ENCODE measurements at regions not wholly inside any gene's neighbourhood (a gene's known extent, or its start where the extent isn't known, plus 50 kb on each side); places are given as distances from the start of the nearest gene placed in this dataset.
A peak's percentile ranks its signal among the peaks of the same experiment; 100 is the strongest.
"Not testable (repeated sequence)": the region's sequence is repeated elsewhere in the genome, so short reads cannot be mapped to it uniquely, and the experiment has no call there.

DNA sequence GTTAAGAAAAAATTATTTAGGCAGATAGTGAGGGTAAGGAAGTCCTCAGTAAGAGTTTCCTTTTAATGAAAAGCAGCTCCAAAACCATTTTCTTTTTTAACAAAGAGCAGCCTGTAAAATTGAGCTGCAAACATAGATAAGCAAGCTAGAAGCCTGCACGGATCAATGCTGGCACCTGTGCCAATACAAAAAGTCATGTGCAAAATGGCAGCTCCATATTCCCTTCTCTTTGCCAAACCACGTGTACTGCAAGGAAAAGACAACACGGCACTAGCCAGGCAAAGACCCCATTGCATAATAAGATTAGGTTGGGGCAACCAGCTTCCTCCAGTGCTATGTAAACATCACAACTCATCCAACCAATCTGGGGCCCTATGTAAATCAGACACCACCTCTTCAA is 268.4 kb upstream of the INTU start:
- intact Hi-C loops (cut with DNase I), result no loop called here

GRCh38 chr4:127364911-127365310 is 267.8 kb upstream of the INTU start:
- H3K36me3 ChIP-seq (replicated peaks in 1 of 2), result no peaks in the 10 kb centered on the region
- H3K4me3 ChIP-seq, result no peak overlapping the region
- no peak overlapping the region for H3K27ac ChIP-seq
- H3K4me1 ChIP-seq (replicated peaks in 1 of 2), result no peaks in the 10 kb centered on the region
- intact Hi-C loops (cut with DNase I), result no loop called here
- TF ChIP-seq, protein P1, sequence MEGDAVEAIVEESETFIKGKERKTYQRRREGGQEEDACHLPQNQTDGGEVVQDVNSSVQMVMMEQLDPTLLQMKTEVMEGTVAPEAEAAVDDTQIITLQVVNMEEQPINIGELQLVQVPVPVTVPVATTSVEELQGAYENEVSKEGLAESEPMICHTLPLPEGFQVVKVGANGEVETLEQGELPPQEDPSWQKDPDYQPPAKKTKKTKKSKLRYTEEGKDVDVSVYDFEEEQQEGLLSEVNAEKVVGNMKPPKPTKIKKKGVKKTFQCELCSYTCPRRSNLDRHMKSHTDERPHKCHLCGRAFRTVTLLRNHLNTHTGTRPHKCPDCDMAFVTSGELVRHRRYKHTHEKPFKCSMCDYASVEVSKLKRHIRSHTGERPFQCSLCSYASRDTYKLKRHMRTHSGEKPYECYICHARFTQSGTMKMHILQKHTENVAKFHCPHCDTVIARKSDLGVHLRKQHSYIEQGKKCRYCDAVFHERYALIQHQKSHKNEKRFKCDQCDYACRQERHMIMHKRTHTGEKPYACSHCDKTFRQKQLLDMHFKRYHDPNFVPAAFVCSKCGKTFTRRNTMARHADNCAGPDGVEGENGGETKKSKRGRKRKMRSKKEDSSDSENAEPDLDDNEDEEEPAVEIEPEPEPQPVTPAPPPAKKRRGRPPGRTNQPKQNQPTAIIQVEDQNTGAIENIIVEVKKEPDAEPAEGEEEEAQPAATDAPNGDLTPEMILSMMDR (IDR thresholded peaks at IDR 0.05), result no peak
- TF ChIP-seq POLR2A (IDR thresholded peaks at IDR 0.05), result no peak
- no peaks in the 10 kb centered on the region for H3K9me3 ChIP-seq (replicated peaks in 1 of 3)
- no peaks in the 10 kb centered on the region for H3K27me3 ChIP-seq
- no peak for DNase-seq

More for the DNA sequence above, 268.4 kb upstream of the INTU start:
- H3K27me3 ChIP-seq, result no peaks in the 10 kb centered on the region
- no peak overlapping the region for H3K4me3 ChIP-seq
- WGBS, 4 donors, result 74 to 84% (median 80%) methylated on average over 3 of the region's 3 CpGs
- TF ChIP-seq POLR2A (IDR thresholded peaks at IDR 0.05), result no peak
- TF ChIP-seq, protein P1 (IDR thresholded peaks at IDR 0.05), result no peak
- H3K27ac ChIP-seq, result no peak overlapping the region
- no peaks in the 10 kb centered on the region for H3K9me3 ChIP-seq (replicated peaks in 1 of 3)
- H3K36me3 ChIP-seq (replicated peaks in 1 of 2), result no peaks in the 10 kb centered on the region
- no peaks in the 10 kb centered on the region for H3K4me1 ChIP-seq (replicated peaks in 1 of 2)
- DNase-seq, result no peak

- peak in 6 of 7 donors; percentile 8 to 64 (median 17) for DNase-seq
- 59 to 75% (median 62%) methylated on average over 6 of the region's 6 CpGs for WGBS, 4 donors
- no peaks in the 10 kb centered on the region for H3K4me1 ChIP-seq (replicated peaks in 1 of 2)
- H3K27ac ChIP-seq, result no peak overlapping the region
- no peaks in the 10 kb centered on the region for H3K9me3 ChIP-seq (replicated peaks in 1 of 3)
- no peaks in the 10 kb centered on the region for H3K36me3 ChIP-seq (replicated peaks in 1 of 2)
- H3K4me3 ChIP-seq, result no peak overlapping the region
- no peaks in the 10 kb centered on the region for H3K27me3 ChIP-seq
- intact Hi-C loops (cut with DNase I), result no loop called here
- TF ChIP-seq, protein P1 (IDR thresholded peaks at IDR 0.05), result no peak
- no peak for TF ChIP-seq POLR2A (IDR thresholded peaks at IDR 0.05)
Observed at GRCh38 chr4:127370604-127371003, 262.2 kb upstream of the INTU start.

DNA sequence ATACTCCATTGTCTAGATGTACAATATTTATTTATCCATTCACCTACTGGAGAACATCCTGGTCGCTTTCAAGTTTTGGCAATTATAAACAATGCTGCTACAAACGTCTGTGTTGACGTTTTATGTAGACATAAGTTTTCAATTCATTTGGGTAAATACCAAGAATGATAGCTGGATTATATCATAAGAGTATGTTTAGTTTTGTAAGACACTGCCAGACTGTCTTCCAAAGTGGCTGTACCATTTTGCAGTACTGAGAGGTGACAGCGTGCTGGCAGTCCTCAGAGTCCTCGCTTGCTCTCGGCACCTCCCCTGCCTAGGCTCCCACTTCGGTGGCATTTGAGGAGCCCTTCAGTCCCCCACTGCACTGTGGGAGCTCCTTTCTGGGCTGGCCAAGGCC is 253.3 kb upstream of the INTU start:
- Histone ChIP-seq H3K27me3 (no peaks in the 10 kb centered on the region), H3K4me1 (replicated peaks in 1 of 2) (no peaks in the 10 kb centered on the region), H3K36me3 (replicated peaks in 1 of 2) (no peaks in the 10 kb centered on the region), H3K9me3 (replicated peaks in 1 of 3) (no peaks in the 10 kb centered on the region), H3K27ac (no peak overlapping the region), H3K4me3 (no peak overlapping the region)
- intact Hi-C loops (cut with DNase I), result no loop called here
- WGBS, 4 donors, result 74 to 84% (median 78%) methylated on average over 7 of the region's 7 CpGs
- TF ChIP-seq, protein P1 (IDR thresholded peaks at IDR 0.05), result no peak
- no peak for TF ChIP-seq POLR2A (IDR thresholded peaks at IDR 0.05)
- DNase-seq, result no peak

DNA sequence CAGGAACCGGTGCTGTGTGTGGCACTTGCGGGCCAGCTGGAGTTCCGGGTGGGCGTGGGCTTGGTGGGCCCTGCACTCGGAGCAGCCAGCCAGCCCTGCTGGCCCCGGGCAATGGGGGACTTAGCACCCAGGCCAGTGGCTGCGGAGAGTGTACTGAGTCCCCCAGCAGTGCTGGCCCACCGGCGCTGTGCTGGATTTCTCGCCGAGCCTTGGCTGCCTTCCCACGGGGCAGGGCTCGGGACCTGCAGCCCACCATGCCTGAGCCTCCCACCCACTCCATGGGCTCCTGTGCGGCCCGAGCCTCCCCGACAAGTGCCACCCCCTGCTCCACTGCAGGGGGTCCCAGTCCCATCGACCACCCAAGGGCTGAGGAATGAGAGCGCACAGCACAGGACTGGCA is 252.8 kb upstream of the INTU start:
- 83 to 95% (median 85%) methylated on average over 8 to 18 of the region's 18 CpGs; no CpG with 5 or more reads in 1 of the 4 donors for WGBS, 4 donors
- H3K36me3 ChIP-seq (replicated peaks in 1 of 2); H3K9me3 ChIP-seq (replicated peaks in 1 of 3); H3K27me3 ChIP-seq; H3K4me1 ChIP-seq (replicated peaks in 1 of 2); intact Hi-C loops (cut with DNase I); H3K4me3 ChIP-seq; DNase-seq; H3K27ac ChIP-seq: not testable (repeated sequence)
